Upper lobe of right lung (tissue), 1 donor: ENCODE measurements at regions not wholly inside any gene's neighbourhood (a gene's known extent, or its start where the extent isn't known, plus 50 kb on each side); places are given as distances from the start of the nearest gene placed in this dataset.
"Not testable (repeated sequence)": the region's sequence is repeated elsewhere in the genome, so short reads cannot be mapped to it uniquely, and the experiment has no call there.

Experiments
- ATAC-seq: fragments of 200-7000 bp; cut with Tn5 transposase; one replicate; pipeline ENCODE4 v1.9.1; 2020; ENCODE audit warnings: mild to moderate bottlenecking, moderate library complexity
- DNase-seq: peaks from one replicate; pipeline ENCODE4 v3.0.0-alpha.2; 2020
- H3K27ac ChIP-seq: fragments of 200-600 bp; one replicate; pipeline ENCODE4 v1.8.0; 2022
- H3K27me3 ChIP-seq: fragments of 200-600 bp; one replicate; pipeline ENCODE4 v1.8.0; 2022; ENCODE audit warnings: mild to moderate bottlenecking
- H3K36me3 ChIP-seq: fragments of 200-600 bp; one replicate; pipeline ENCODE4 v1.8.0; 2022
- H3K4me1 ChIP-seq: fragments of 200-600 bp; one replicate; pipeline ENCODE4 v1.8.0; 2022
- H3K4me3 ChIP-seq: fragments of 200-600 bp; one replicate; pipeline ENCODE4 v1.8.0; 2022; ENCODE audit warnings: mild to moderate bottlenecking
- H3K9me3 ChIP-seq: fragments of 200-600 bp; one replicate; pipeline ENCODE4 v1.8.0; 2022
- CTCF ChIP-seq: fragments of 200-600 bp; IDR thresholded peaks from one replicate; pipeline ENCODE4 v1.8.0; 2022; ENCODE audit warnings: antibody characterized with exemption
- intact Hi-C: fragments of 100-400 bp; cut with DNase I; formaldehyde crosslinking; loops from one replicate; pipeline ENCODE4 v1.11.0; 2022
- donor health status: DM: no; HTN: yes; CAD: no; lungs with severe emphysema.

GRCh38 chr13:23042181-23042580 is 138.6 kb upstream of the SGCG start:
- no peak for TF ChIP-seq CTCF
- no peaks in the 10 kb centered on the region for H3K4me1 ChIP-seq
- H3K36me3 ChIP-seq, result no peaks in the 10 kb centered on the region
- no peak for ATAC-seq
- intact Hi-C loops, result no loop called here
- H3K27ac ChIP-seq, result no peak overlapping the region
- no peaks in the 10 kb centered on the region for H3K27me3 ChIP-seq
- DNase-seq, result no peak
- no peak overlapping the region for H3K4me3 ChIP-seq
- H3K9me3 ChIP-seq, result no peaks in the 10 kb centered on the region

GRCh38 chr13:23044906-23045305 is 135.9 kb upstream of the SGCG start:
- ATAC-seq, result no peak
- DNase-seq, result no peak
- intact Hi-C loops, result no loop called here
- no peak for TF ChIP-seq CTCF
- no peak overlapping the region for H3K27ac ChIP-seq
- no peaks in the 10 kb centered on the region for H3K27me3 ChIP-seq
- no peak overlapping the region for H3K4me3 ChIP-seq
- H3K4me1 ChIP-seq, result no peaks in the 10 kb centered on the region
- H3K36me3 ChIP-seq, result no peaks in the 10 kb centered on the region
- H3K9me3 ChIP-seq, result no peaks in the 10 kb centered on the region

- Histone ChIP-seq H3K4me3 (no peak overlapping the region), H3K36me3 (no peaks in the 10 kb centered on the region), H3K9me3 (no peaks in the 10 kb centered on the region), H3K27ac (no peak overlapping the region), H3K4me1 (no peaks in the 10 kb centered on the region), H3K27me3 (no peaks in the 10 kb centered on the region)
- intact Hi-C loops, result no loop called here
- no peak for ATAC-seq
- DNase-seq, result no peak
- no peak for TF ChIP-seq CTCF
Measured at GRCh38 chr13:23050126-23050525, 130.7 kb upstream of the SGCG start.

GRCh38 chr13:23053711-23054110 is 127.1 kb upstream of the SGCG start:
- H3K4me1 ChIP-seq, H3K36me3 ChIP-seq, H3K27me3 ChIP-seq, H3K4me3 ChIP-seq, H3K9me3 ChIP-seq, intact Hi-C loops, ATAC-seq, H3K27ac ChIP-seq, DNase-seq: not testable (repeated sequence)

- Histone ChIP-seq H3K36me3 (no peaks in the 10 kb centered on the region), H3K4me1 (no peaks in the 10 kb centered on the region), H3K27me3 (no peaks in the 10 kb centered on the region), H3K9me3 (no peaks in the 10 kb centered on the region), H3K27ac (no peak overlapping the region), H3K4me3 (no peak overlapping the region)
- no peak for ATAC-seq
- TF ChIP-seq CTCF, result no peak
- intact Hi-C loops, result no loop called here
- DNase-seq, result no peak
Measured at GRCh38 chr13:23059173-23059572, 121.6 kb upstream of the SGCG start.

- Histone ChIP-seq H3K9me3 (no peaks in the 10 kb centered on the region), H3K36me3 (no peaks in the 10 kb centered on the region), H3K27me3 (no peaks in the 10 kb centered on the region), H3K4me1 (no peaks in the 10 kb centered on the region), H3K27ac (no peak overlapping the region), H3K4me3 (no peak overlapping the region)
- intact Hi-C loops, result no loop called here
- TF ChIP-seq CTCF, result no peak
- DNase-seq, result no peak
- no peak for ATAC-seq
Measured at GRCh38 chr13:23060959-23061358, 119.8 kb upstream of the SGCG start.
